SHP77 (cell line): ENCODE measurements at regions not wholly inside any gene's neighbourhood (a gene's known extent, or its start where the extent isn't known, plus 50 kb on each side); places are given as distances from the start of the nearest gene placed in this dataset.
A peak's percentile ranks its signal among the peaks of the same experiment; 100 is the strongest.

Experiments
- DNase-seq, 2 experiments: peaks; one replicate each; lab custom pipeline; 2025; lab: John Stamatoyannopoulos, UW

GRCh38 chr10:61318429-61318828 is 134.8 kb downstream of the TMEM26 start:
- no peak for DNase-seq

GRCh38 chr10:61317706-61318105 is 135.5 kb downstream of the TMEM26 start:
- no peak for DNase-seq

- no peak for DNase-seq
Measured at GRCh38 chr10:61316676-61317265, 136.4 kb downstream of the TMEM26 start.

- DNase-seq, result no peak
Measured at GRCh38 chr10:61314273-61314672, 138.9 kb downstream of the TMEM26 start.

- DNase-seq, result no peak
Measured at GRCh38 chr10:61313460-61313859, 139.7 kb downstream of the TMEM26 start.

- no peak for DNase-seq
Measured at GRCh38 chr10:61304746-61305145, 148.4 kb downstream of the TMEM26 start.

GRCh38 chr10:61302124-61302523 is 151.1 kb downstream of the TMEM26 start:
- no peak for DNase-seq

GRCh38 chr10:61301575-61301974 is 151.6 kb downstream of the TMEM26 start:
- DNase-seq, result no peak

GRCh38 chr10:61299841-61300240 is 153.3 kb downstream of the TMEM26 start:
- DNase-seq, result no peak

GRCh38 chr10:61299156-61299555 is 154.0 kb downstream of the TMEM26 start:
- DNase-seq, result no peak

- DNase-seq, result no peak
Measured at GRCh38 chr10:61298194-61298593, 155.0 kb downstream of the TMEM26 start.

GRCh38 chr10:61296161-61296560 is 157.0 kb downstream of the TMEM26 start:
- no peak for DNase-seq

- DNase-seq, result no peak
Measured at GRCh38 chr10:61294131-61294530, 159.1 kb downstream of the TMEM26 start.

GRCh38 chr10:61289813-61290212 is 163.4 kb downstream of the TMEM26 start:
- no peak for DNase-seq

- no peak for DNase-seq
Measured at GRCh38 chr10:61286686-61287085, 166.5 kb downstream of the TMEM26 start.

GRCh38 chr10:61285749-61286148 is 167.4 kb downstream of the TMEM26 start:
- no peak for DNase-seq

GRCh38 chr10:61284222-61284890 is 168.8 kb downstream of the TMEM26 start:
- peak in 1 of 2 experiments; percentile 14 for DNase-seq

GRCh38 chr10:61283481-61284221 is 169.5 kb downstream of the TMEM26 start:
- DNase-seq, result no peak

GRCh38 chr10:61283066-61283465 is 170.1 kb downstream of the TMEM26 start:
- no peak for DNase-seq

- DNase-seq, result no peak
Measured at GRCh38 chr10:61280303-61280702, 172.9 kb downstream of the TMEM26 start.

- DNase-seq, result no peak
Measured at GRCh38 chr10:61279400-61279799, 173.8 kb downstream of the TMEM26 start.

- no peak for DNase-seq
Measured at GRCh38 chr10:61278556-61278955, 174.6 kb downstream of the TMEM26 start.

- DNase-seq, result no peak
Measured at GRCh38 chr10:61272781-61273180, 180.4 kb downstream of the TMEM26 start.
